PFSK-1 (cell line): ENCODE measurements at regions not wholly inside any gene's neighbourhood (a gene's known extent, or its start where the extent isn't known, plus 50 kb on each side); places are given as distances from the start of the nearest gene placed in this dataset.

ENCODE experiments used
- POLR2AphosphoS5 ChIP-seq: IDR thresholded peaks from 2 replicates; pipeline ENCODE4 v1.6.1; 2012; ENCODE audit warnings: low read depth, mild to moderate bottlenecking, control low read depth, low read length, moderate library complexity
- SIN3A ChIP-seq: IDR thresholded peaks from 2 replicates; pipeline ENCODE4 v1.6.1; 2012; ENCODE audit warnings: mild to moderate bottlenecking, low read length, moderate library complexity, borderline replicate concordance; ENCODE audit not compliant: insufficient read depth
- TAF1 ChIP-seq: IDR thresholded peaks from 2 replicates; pipeline ENCODE4 v1.6.1; 2012; ENCODE audit warnings: low read length, control low read depth, borderline replicate concordance; ENCODE audit not compliant: insufficient read depth
- TF ChIP-seq, protein P1 (sequence below), 2 experiments: IDR thresholded peaks; 2 replicates each; pipeline versions ENCODE4 v1.6.1 to v1.8.0; 2011 to 2012; ENCODE audit warnings: low read depth in 2 of 2, low read length in 2 of 2, control low read depth in 1 of 2, inconsistent platforms in 1 of 2, mild to moderate bottlenecking in 1 of 2, moderate library complexity in 1 of 2; ENCODE audit not compliant: insufficient read depth in 1 of 2

- TF ChIP-seq POLR2AphosphoS5 (no peak), TAF1 (no peak), SIN3A (no peak)
- TF ChIP-seq, protein P1, sequence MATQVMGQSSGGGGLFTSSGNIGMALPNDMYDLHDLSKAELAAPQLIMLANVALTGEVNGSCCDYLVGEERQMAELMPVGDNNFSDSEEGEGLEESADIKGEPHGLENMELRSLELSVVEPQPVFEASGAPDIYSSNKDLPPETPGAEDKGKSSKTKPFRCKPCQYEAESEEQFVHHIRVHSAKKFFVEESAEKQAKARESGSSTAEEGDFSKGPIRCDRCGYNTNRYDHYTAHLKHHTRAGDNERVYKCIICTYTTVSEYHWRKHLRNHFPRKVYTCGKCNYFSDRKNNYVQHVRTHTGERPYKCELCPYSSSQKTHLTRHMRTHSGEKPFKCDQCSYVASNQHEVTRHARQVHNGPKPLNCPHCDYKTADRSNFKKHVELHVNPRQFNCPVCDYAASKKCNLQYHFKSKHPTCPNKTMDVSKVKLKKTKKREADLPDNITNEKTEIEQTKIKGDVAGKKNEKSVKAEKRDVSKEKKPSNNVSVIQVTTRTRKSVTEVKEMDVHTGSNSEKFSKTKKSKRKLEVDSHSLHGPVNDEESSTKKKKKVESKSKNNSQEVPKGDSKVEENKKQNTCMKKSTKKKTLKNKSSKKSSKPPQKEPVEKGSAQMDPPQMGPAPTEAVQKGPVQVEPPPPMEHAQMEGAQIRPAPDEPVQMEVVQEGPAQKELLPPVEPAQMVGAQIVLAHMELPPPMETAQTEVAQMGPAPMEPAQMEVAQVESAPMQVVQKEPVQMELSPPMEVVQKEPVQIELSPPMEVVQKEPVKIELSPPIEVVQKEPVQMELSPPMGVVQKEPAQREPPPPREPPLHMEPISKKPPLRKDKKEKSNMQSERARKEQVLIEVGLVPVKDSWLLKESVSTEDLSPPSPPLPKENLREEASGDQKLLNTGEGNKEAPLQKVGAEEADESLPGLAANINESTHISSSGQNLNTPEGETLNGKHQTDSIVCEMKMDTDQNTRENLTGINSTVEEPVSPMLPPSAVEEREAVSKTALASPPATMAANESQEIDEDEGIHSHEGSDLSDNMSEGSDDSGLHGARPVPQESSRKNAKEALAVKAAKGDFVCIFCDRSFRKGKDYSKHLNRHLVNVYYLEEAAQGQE (IDR thresholded peaks at IDR 0.05; ENCODE audit: insufficient read depth in 1 of 2, low read depth in 2 of 2, low read length in 2 of 2): no peak
Measured at GRCh38 chr4:27189683-27190082, 329.0 kb downstream of the STIM2 start.
